Prostate gland (tissue), 2 donors: ENCODE measurements at regions not wholly inside any gene's neighbourhood (a gene's known extent, or its start where the extent isn't known, plus 50 kb on each side); places are given as distances from the start of the nearest gene placed in this dataset.

Source experiments
- DNase-seq: peaks from one replicate; pipeline ENCODE4 v3.0.0-alpha.2; 2019; ENCODE audit warnings: low spot score
- H3K27ac ChIP-seq, 2 donors: fragments of 200-600 bp; sonication (generic); 2 replicates each; pipeline ENCODE4 v1.5.1; 2017 to 2019
- H3K27me3 ChIP-seq: fragments of 200-600 bp; sonication (generic); replicated peaks from 2 replicates; pipeline ENCODE4 v1.5.1; 2019; ENCODE audit not compliant: insufficient read depth
- H3K36me3 ChIP-seq, 2 donors: fragments of 200-600 bp; sonication (generic); 1 replicate in 1 of 2; 2 replicates in 1 of 2; pipeline versions ENCODE4 v1.5.1 to v1.8.1; 2017 to 2019
- H3K4me1 ChIP-seq: fragments of 200-600 bp; sonication (generic); replicated peaks from 2 replicates; pipeline ENCODE4 v1.5.1; 2019
- H3K4me3 ChIP-seq, 2 donors: fragments of 200-600 bp; sonication (generic); 2 replicates each; pipeline ENCODE4 v1.5.1; 2017 to 2019
- H3K9me3 ChIP-seq: fragments of 200-600 bp; sonication (generic); 2 replicates; pipeline ENCODE4 v1.5.1; 2017
- CTCF ChIP-seq, 4 experiments: fragments of 200-600 bp in 2 of 4; fragments of 450-650 bp in 2 of 4; sonication (generic) in 2 of 4; IDR thresholded peaks; 1 replicate in 3 of 4; 2 replicates in 1 of 4; pipeline ENCODE4 v1.5.1; 2016 to 2019; ENCODE audit warnings: antibody characterized with exemption in 4 of 4, mild to moderate bottlenecking in 2 of 4, moderate library complexity in 2 of 4
- POLR2A ChIP-seq: fragments of 450-650 bp; IDR thresholded peaks from one replicate; pipeline ENCODE4 v1.6.1; 2016; ENCODE audit warnings: antibody characterized with exemption, mild to moderate bottlenecking
- POLR2AphosphoS5 ChIP-seq: sonication (generic); formaldehyde crosslinking; IDR thresholded peaks from one replicate; pipeline ENCODE4 v1.6.1; 2017; ENCODE audit warnings: antibody characterized with exemption
- WGBS: methylation state at CpG from one replicate; pipeline ENCODE4 v1.1.5; 2018; 5-methylcytosine and 5-hydroxymethylcytosine counted together
- intact Hi-C: fragments of 100-400 bp; cut with DNase I; formaldehyde crosslinking; loops from one replicate; pipeline ENCODE4 v1.14.2; 2022

GRCh38 chr10:128429835-128430513, 303.8 kb upstream of the MKI67 start:
- intact Hi-C loops = no loop called here
- H3K4me1 ChIP-seq = no peaks in the 10 kb centered on the region
- WGBS = 56% methylated on average over 33 of the region's 33 CpGs
- H3K27me3 ChIP-seq = peaks cover 2% of the 10 kb centered on the region
- H3K36me3 ChIP-seq = no peaks in the 10 kb centered on the region
- no peak for DNase-seq
- H3K9me3 ChIP-seq = no peaks in the 10 kb centered on the region
- TF ChIP-seq CTCF (IDR thresholded peaks at IDR 0.05) (no peak), POLR2A (no peak), POLR2AphosphoS5 (no peak)
- H3K4me3 ChIP-seq = no peak overlapping the region
- no peak overlapping the region for H3K27ac ChIP-seq

- intact Hi-C loops = no loop called here
Observed at GRCh38 chr10:128431083-128431482, 304.9 kb upstream of the MKI67 start.

GRCh38 chr10:128431506-128431905, 305.3 kb upstream of the MKI67 start:
- no peak for DNase-seq
- H3K4me1 ChIP-seq = no peaks in the 10 kb centered on the region
- H3K27ac ChIP-seq = no peak overlapping the region
- no peak overlapping the region for H3K4me3 ChIP-seq
- WGBS = 88% methylated on average over 19 of the region's 19 CpGs
- no peak for TF ChIP-seq POLR2A
- TF ChIP-seq CTCF (IDR thresholded peaks at IDR 0.05) = no peak
- TF ChIP-seq POLR2AphosphoS5 = no peak
- H3K27me3 ChIP-seq = peaks cover 8% of the 10 kb centered on the region
- no peaks in the 10 kb centered on the region for H3K9me3 ChIP-seq
- H3K36me3 ChIP-seq = no peaks in the 10 kb centered on the region
- intact Hi-C loops = no loop called here

More at GRCh38 chr10:128431083-128431482, 304.9 kb upstream of the MKI67 start:
- no peaks in the 10 kb centered on the region for H3K9me3 ChIP-seq
- no peak overlapping the region for H3K27ac ChIP-seq
- no peaks in the 10 kb centered on the region for H3K36me3 ChIP-seq
- H3K4me3 ChIP-seq = no peak overlapping the region
- DNase-seq = no peak
- TF ChIP-seq POLR2AphosphoS5 (no peak), CTCF (IDR thresholded peaks at IDR 0.05) (no peak), POLR2A (no peak)
- WGBS = 82% methylated on average over 12 of the region's 12 CpGs
- peaks cover 6% of the 10 kb centered on the region for H3K27me3 ChIP-seq
- no peaks in the 10 kb centered on the region for H3K4me1 ChIP-seq

- peaks cover 8% of the 10 kb centered on the region for H3K27me3 ChIP-seq
- WGBS = 69% methylated on average over 7 of the region's 7 CpGs
- intact Hi-C loops = no loop called here
- DNase-seq = no peak
- H3K4me3 ChIP-seq = no peak overlapping the region
- no peaks in the 10 kb centered on the region for H3K4me1 ChIP-seq
- H3K36me3 ChIP-seq = no peaks in the 10 kb centered on the region
- H3K9me3 ChIP-seq = no peaks in the 10 kb centered on the region
- TF ChIP-seq POLR2AphosphoS5 (no peak), CTCF (IDR thresholded peaks at IDR 0.05) (no peak), POLR2A (no peak)
- H3K27ac ChIP-seq = no peak overlapping the region
Observed at GRCh38 chr10:128432011-128432410, 305.8 kb upstream of the MKI67 start.

- intact Hi-C loops = no loop called here
- TF ChIP-seq POLR2AphosphoS5 (no peak), CTCF (IDR thresholded peaks at IDR 0.05) (no peak), POLR2A (no peak)
- H3K4me1 ChIP-seq = no peaks in the 10 kb centered on the region
Observed at GRCh38 chr10:128432423-128432822, 306.2 kb upstream of the MKI67 start.

More at GRCh38 chr10:128432423-128432822, 306.2 kb upstream of the MKI67 start:
- Histone ChIP-seq H3K27ac (no peak overlapping the region), H3K36me3 (no peaks in the 10 kb centered on the region), H3K9me3 (no peaks in the 10 kb centered on the region), H3K27me3 (peaks cover 8% of the 10 kb centered on the region), H3K4me3 (no peak overlapping the region)
- WGBS = 86% methylated on average over 6 of the region's 6 CpGs
- no peak for DNase-seq
